ENCODE measurements at regions not wholly inside any gene's neighbourhood (a gene's known extent, or its start where the extent isn't known, plus 50 kb on each side); places are given as distances from the start of the nearest gene placed in this dataset.

DNA sequence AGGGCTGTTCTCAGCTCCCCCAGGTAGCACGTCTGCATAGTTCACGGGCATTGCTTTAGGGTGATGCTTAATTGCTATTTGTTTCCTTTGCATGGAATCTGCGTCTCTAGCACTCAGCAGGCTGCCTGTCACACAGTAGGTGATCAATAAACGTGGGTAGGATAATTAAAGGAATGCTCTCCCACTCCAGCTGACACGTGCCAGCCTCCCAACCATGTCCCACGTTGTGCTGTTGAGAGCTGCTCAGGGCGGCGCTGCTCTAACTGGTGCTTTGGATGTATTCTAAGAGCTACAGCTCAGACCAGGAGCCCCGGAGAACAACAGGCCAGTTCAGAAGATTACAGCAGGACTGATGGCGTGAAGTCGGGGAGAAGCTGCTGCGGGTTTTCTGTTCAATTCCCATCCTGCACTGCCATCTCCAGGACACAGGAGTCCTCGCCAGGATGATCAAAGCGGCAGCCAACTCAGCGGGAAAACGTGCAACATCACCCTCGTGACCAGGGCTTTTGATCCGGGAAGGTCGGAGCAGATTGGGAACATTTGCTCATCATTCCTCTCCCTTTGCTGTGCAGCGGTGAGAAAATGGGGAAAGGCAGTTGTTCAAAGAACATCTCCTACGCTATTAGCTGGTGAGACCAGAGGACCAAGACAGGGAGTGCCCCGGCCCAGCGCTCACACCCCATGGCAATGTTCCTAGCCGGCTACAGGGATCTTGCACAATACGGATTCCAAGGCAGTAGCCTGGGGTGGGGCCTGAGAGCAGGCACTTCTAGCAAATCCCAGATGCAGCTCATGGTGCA is 50.5 kb upstream of the FOXK1 start (continued):
- no peak for TF ChIP-seq ZNF214 (tag by site-specific recombination; IDR thresholded peaks at IDR 0.05; ENCODE audit: borderline replicate concordance)
- TF ChIP-seq IKZF3 (tag by site-specific recombination; IDR thresholded peaks at IDR 0.05), result 0 out of 2 replicates have a peak, but pooled peaks have one; percentile 15
- TF ChIP-seq, protein P1, sequence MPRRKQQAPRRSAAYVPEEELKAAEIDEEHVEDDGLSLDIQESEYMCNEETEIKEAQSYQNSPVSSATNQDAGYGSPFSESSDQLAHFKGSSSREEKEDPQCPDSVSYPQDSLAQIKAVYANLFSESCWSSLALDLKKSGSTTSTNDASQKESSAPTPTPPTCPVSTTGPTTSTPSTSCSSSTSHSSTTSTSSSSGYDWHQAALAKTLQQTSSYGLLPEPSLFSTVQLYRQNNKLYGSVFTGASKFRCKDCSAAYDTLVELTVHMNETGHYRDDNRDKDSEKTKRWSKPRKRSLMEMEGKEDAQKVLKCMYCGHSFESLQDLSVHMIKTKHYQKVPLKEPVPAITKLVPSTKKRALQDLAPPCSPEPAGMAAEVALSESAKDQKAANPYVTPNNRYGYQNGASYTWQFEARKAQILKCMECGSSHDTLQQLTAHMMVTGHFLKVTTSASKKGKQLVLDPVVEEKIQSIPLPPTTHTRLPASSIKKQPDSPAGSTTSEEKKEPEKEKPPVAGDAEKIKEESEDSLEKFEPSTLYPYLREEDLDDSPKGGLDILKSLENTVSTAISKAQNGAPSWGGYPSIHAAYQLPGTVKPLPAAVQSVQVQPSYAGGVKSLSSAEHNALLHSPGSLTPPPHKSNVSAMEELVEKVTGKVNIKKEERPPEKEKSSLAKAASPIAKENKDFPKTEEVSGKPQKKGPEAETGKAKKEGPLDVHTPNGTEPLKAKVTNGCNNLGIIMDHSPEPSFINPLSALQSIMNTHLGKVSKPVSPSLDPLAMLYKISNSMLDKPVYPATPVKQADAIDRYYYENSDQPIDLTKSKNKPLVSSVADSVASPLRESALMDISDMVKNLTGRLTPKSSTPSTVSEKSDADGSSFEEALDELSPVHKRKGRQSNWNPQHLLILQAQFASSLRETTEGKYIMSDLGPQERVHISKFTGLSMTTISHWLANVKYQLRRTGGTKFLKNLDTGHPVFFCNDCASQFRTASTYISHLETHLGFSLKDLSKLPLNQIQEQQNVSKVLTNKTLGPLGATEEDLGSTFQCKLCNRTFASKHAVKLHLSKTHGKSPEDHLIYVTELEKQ (tag by site-specific recombination; IDR thresholded peaks at IDR 0.05; ENCODE audit: borderline replicate concordance), result no peak
- TF ChIP-seq, protein P2, sequence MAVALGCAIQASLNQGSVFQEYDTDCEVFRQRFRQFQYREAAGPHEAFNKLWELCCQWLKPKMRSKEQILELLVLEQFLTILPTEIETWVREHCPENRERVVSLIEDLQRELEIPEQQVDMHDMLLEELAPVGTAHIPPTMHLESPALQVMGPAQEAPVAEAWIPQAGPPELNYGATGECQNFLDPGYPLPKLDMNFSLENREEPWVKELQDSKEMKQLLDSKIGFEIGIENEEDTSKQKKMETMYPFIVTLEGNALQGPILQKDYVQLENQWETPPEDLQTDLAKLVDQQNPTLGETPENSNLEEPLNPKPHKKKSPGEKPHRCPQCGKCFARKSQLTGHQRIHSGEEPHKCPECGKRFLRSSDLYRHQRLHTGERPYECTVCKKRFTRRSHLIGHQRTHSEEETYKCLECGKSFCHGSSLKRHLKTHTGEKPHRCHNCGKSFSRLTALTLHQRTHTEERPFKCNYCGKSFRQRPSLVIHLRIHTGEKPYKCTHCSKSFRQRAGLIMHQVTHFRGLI (tag by site-specific recombination; IDR thresholded peaks at IDR 0.05), result no peak
- no peak for TF ChIP-seq ZNF707 (tag by site-specific recombination; IDR thresholded peaks at IDR 0.05)
- TF ChIP-seq YY1 (tag by site-specific recombination; IDR thresholded peaks at IDR 0.05), result no peak
- TF ChIP-seq ZNF146 (tag by site-specific recombination; IDR thresholded peaks at IDR 0.05), result no peak
- no peak for TF ChIP-seq SP2 (tag by site-specific recombination; IDR thresholded peaks at IDR 0.05)
- TF ChIP-seq, protein P3, sequence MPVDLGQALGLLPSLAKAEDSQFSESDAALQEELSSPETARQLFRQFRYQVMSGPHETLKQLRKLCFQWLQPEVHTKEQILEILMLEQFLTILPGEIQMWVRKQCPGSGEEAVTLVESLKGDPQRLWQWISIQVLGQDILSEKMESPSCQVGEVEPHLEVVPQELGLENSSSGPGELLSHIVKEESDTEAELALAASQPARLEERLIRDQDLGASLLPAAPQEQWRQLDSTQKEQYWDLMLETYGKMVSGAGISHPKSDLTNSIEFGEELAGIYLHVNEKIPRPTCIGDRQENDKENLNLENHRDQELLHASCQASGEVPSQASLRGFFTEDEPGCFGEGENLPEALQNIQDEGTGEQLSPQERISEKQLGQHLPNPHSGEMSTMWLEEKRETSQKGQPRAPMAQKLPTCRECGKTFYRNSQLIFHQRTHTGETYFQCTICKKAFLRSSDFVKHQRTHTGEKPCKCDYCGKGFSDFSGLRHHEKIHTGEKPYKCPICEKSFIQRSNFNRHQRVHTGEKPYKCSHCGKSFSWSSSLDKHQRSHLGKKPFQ (tag by site-specific recombination; IDR thresholded peaks at IDR 0.05), result no peak; the same call in 1 of the 2 replicates
- TF ChIP-seq ZNF311 (tag by site-specific recombination; IDR thresholded peaks at IDR 0.05; ENCODE audit: borderline replicate concordance), result no peak
- TF ChIP-seq ZNF529 (tag by site-specific recombination; IDR thresholded peaks at IDR 0.05; ENCODE audit: insufficient replicate concordance), result no peak
- peak; percentile 96 for TF ChIP-seq ZBTB17 (tag by site-specific recombination; IDR thresholded peaks at IDR 0.05)
- no peak for TF ChIP-seq ZNF48 (tag by site-specific recombination; IDR thresholded peaks at IDR 0.05)
- TF ChIP-seq, protein P4, sequence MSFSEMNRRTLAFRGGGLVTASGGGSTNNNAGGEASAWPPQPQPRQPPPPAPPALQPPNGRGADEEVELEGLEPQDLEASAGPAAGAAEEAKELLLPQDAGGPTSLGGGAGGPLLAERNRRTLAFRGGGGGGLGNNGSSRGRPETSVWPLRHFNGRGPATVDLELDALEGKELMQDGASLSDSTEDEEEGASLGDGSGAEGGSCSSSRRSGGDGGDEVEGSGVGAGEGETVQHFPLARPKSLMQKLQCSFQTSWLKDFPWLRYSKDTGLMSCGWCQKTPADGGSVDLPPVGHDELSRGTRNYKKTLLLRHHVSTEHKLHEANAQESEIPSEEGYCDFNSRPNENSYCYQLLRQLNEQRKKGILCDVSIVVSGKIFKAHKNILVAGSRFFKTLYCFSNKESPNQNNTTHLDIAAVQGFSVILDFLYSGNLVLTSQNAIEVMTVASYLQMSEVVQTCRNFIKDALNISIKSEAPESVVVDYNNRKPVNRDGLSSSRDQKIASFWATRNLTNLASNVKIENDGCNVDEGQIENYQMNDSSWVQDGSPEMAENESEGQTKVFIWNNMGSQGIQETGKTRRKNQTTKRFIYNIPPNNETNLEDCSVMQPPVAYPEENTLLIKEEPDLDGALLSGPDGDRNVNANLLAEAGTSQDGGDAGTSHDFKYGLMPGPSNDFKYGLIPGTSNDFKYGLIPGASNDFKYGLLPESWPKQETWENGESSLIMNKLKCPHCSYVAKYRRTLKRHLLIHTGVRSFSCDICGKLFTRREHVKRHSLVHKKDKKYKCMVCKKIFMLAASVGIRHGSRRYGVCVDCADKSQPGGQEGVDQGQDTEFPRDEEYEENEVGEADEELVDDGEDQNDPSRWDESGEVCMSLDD (tag by site-specific recombination; IDR thresholded peaks at IDR 0.05), result no peak
- TF ChIP-seq, protein P5, sequence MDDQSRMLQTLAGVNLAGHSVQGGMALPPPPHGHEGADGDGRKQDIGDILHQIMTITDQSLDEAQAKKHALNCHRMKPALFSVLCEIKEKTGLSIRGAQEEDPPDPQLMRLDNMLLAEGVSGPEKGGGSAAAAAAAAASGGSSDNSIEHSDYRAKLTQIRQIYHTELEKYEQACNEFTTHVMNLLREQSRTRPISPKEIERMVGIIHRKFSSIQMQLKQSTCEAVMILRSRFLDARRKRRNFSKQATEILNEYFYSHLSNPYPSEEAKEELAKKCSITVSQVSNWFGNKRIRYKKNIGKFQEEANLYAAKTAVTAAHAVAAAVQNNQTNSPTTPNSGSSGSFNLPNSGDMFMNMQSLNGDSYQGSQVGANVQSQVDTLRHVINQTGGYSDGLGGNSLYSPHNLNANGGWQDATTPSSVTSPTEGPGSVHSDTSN (CRISPR knock-in tag; IDR thresholded peaks at IDR 0.05), result no peak
- TF ChIP-seq, protein P6, sequence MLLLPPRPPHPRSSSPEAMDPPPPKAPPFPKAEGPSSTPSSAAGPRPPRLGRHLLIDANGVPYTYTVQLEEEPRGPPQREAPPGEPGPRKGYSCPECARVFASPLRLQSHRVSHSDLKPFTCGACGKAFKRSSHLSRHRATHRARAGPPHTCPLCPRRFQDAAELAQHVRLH (tag by site-specific recombination; IDR thresholded peaks at IDR 0.05), result no peak
- TF ChIP-seq, protein P7, sequence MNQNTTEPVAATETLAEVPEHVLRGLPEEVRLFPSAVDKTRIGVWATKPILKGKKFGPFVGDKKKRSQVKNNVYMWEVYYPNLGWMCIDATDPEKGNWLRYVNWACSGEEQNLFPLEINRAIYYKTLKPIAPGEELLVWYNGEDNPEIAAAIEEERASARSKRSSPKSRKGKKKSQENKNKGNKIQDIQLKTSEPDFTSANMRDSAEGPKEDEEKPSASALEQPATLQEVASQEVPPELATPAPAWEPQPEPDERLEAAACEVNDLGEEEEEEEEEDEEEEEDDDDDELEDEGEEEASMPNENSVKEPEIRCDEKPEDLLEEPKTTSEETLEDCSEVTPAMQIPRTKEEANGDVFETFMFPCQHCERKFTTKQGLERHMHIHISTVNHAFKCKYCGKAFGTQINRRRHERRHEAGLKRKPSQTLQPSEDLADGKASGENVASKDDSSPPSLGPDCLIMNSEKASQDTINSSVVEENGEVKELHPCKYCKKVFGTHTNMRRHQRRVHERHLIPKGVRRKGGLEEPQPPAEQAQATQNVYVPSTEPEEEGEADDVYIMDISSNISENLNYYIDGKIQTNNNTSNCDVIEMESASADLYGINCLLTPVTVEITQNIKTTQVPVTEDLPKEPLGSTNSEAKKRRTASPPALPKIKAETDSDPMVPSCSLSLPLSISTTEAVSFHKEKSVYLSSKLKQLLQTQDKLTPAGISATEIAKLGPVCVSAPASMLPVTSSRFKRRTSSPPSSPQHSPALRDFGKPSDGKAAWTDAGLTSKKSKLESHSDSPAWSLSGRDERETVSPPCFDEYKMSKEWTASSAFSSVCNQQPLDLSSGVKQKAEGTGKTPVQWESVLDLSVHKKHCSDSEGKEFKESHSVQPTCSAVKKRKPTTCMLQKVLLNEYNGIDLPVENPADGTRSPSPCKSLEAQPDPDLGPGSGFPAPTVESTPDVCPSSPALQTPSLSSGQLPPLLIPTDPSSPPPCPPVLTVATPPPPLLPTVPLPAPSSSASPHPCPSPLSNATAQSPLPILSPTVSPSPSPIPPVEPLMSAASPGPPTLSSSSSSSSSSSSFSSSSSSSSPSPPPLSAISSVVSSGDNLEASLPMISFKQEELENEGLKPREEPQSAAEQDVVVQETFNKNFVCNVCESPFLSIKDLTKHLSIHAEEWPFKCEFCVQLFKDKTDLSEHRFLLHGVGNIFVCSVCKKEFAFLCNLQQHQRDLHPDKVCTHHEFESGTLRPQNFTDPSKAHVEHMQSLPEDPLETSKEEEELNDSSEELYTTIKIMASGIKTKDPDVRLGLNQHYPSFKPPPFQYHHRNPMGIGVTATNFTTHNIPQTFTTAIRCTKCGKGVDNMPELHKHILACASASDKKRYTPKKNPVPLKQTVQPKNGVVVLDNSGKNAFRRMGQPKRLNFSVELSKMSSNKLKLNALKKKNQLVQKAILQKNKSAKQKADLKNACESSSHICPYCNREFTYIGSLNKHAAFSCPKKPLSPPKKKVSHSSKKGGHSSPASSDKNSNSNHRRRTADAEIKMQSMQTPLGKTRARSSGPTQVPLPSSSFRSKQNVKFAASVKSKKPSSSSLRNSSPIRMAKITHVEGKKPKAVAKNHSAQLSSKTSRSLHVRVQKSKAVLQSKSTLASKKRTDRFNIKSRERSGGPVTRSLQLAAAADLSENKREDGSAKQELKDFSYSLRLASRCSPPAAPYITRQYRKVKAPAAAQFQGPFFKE (tag by site-specific recombination; IDR thresholded peaks at IDR 0.05; ENCODE audit: borderline replicate concordance), result no peak
- TF ChIP-seq ZNF623 (tag by site-specific recombination; IDR thresholded peaks at IDR 0.05), result no peak
- TF ChIP-seq, protein P8, sequence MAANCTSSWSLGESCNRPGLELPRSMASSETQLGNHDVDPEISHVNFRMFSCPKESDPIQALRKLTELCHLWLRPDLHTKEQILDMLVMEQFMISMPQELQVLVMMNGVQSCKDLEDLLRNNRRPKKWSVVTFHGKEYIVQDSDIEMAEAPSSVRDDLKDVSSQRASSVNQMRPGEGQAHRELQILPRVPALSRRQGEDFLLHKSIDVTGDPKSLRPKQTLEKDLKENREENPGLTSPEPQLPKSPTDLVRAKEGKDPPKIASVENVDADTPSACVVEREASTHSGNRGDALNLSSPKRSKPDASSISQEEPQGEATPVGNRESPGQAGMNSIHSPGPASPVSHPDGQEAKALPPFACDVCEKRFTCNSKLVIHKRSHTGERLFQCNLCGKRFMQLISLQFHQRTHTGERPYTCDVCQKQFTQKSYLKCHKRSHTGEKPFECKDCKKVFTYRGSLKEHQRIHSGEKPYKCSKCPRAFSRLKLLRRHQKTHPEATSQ (tag by site-specific recombination; IDR thresholded peaks at IDR 0.05), result no peak

All from HEK293 (cell line).